HG02610 (cell line): ENCODE measurements at regions not wholly inside any gene's neighbourhood (a gene's known extent, or its start where the extent isn't known, plus 50 kb on each side); places are given as distances from the start of the nearest gene placed in this dataset.
"Not testable (repeated sequence)": the region's sequence is repeated elsewhere in the genome, so short reads cannot be mapped to it uniquely, and the experiment has no call there.

Source experiments
- ATAC-seq: cut with Tn5 transposase; IDR thresholded peaks from one replicate; pipeline ENCODE4 v1.9.1; 2021; ENCODE audit warnings: mild to moderate bottlenecking, moderate library complexity; ENCODE audit not compliant: unreplicated experiment

DNA sequence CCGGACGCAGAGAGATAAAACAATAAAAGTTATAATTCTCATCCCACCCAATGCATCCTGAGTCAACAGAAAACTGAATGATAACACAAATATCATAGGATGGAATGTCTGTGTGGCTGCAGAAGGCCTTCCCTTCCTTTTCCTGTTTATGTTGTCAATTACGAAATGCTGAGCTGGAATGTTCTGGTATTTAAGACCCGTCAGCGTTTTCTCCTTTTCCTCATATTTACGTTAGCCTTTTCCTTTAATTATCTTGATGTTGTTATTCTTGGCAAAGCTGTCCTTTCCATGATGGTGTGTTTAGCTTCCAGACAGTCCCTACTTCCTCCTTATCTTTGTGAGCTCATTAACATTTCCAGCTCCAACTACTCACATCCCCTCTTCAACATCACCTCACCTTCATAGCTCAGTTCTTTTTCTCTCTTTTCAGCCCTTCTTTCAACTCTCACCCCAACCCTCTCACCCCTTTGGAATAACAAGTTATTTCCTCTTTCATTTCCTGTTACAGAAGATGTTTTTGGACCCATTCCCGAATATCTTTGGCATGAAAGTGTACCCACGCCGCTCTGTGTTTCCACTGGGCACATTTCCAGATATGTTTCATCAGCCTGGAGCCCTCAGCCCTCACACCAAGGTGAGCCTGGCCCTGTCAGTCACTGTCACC lies 221.6 kb downstream of the NR2F1-AS1 start:
- ATAC-seq = no peak

- no peak for ATAC-seq
Measured at GRCh38 chr5:93358176-93358575, 222.8 kb downstream of the NR2F1-AS1 start.

- ATAC-seq = no peak
Measured at GRCh38 chr5:93357686-93358085, 223.3 kb downstream of the NR2F1-AS1 start.

DNA sequence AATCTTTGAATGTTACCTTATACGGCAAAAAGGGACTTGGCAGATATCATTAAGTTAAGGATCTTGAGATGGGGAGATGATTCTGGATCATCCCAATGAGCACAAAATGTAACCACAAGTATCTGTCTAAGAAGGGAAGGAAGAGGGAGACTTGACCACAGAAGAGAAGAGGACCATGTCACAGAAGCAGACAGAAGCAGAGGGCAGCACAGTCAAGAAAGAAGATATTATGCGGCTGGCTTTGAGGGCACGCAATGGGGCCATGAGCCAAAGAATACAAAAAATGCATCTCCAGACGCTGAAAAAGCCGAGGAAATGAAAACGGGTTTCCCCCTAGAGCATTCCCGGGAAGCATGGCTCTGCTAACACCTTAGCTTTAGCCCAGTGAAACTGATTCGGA lies 225.3 kb downstream of the NR2F1-AS1 start:
- no peak for ATAC-seq

DNA sequence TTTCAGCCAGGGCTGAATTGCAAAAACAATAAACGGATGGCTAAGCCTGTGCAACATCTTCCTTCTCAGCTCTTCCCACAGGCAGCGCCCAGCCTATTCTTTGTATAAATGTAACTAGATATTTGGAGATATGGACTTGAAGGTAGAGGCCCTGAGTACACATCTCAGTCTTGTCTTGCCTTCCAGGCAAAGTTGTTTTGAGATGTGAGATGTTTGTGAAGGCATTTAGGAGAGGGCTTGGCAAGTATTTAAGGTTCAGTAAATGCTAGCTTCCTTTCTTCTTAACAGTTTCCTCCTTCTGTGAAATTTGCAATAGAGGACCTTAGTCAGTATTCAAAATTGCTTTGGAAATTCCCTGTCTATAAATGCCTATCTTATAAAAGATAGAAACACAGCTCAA lies 228.8 kb downstream of the NR2F1-AS1 start:
- ATAC-seq = no peak

GRCh38 chr5:93349613-93350012 lies 231.4 kb downstream of the NR2F1-AS1 start:
- ATAC-seq = no peak

DNA sequence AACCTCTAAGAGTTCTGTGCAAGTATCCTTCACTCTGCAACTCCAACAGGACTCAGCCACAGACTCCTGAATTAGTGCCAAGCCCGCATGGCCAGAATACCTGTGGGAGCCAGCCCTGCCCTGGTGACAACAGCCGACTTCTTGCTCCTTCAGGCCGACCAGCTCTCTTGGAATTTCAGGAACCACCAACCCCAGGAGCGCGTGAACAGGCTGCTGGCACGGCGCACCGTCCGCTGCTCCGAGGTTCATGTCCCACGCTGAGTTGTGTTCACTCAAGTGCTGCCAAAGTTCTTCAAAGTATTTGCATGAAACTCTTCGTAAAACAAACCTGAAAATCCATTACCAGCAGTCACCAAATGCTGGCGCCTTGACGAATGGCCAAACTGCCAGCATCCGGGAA lies 232.8 kb downstream of the NR2F1-AS1 start:
- ATAC-seq = no peak

GRCh38 chr5:93346850-93347249 lies 234.2 kb downstream of the NR2F1-AS1 start:
- ATAC-seq = not testable (repeated sequence)

DNA sequence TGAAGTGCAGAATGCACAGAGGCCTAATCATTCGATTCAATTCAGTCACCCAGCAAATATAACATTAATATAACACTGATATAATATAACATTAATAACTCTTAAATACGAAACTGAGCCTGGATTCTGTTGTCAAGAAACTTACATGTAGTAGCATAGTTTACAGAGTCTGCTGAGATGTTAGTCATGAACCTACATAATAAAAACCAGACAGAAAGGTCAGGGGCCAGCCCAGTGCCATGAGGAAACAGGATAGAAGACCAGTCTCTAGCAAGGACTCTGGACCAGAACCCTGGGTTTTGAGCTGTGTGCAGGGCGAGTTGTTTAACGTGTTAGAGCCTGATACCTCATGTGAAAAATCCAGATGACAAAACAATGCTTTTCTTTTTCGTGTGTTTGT lies 234.7 kb downstream of the NR2F1-AS1 start:
- ATAC-seq = no peak

- ATAC-seq = peak; percentile 37
Measured at GRCh38 chr5:93343570-93343969, 237.4 kb downstream of the NR2F1-AS1 start.

- ATAC-seq = peak; percentile 72
Measured at GRCh38 chr5:93342563-93343061, 238.4 kb downstream of the NR2F1-AS1 start.

GRCh38 chr5:93340881-93341280 lies 240.1 kb downstream of the NR2F1-AS1 start:
- no peak for ATAC-seq

- ATAC-seq = no peak
Measured at GRCh38 chr5:93337138-93337537, 243.9 kb downstream of the NR2F1-AS1 start.

DNA sequence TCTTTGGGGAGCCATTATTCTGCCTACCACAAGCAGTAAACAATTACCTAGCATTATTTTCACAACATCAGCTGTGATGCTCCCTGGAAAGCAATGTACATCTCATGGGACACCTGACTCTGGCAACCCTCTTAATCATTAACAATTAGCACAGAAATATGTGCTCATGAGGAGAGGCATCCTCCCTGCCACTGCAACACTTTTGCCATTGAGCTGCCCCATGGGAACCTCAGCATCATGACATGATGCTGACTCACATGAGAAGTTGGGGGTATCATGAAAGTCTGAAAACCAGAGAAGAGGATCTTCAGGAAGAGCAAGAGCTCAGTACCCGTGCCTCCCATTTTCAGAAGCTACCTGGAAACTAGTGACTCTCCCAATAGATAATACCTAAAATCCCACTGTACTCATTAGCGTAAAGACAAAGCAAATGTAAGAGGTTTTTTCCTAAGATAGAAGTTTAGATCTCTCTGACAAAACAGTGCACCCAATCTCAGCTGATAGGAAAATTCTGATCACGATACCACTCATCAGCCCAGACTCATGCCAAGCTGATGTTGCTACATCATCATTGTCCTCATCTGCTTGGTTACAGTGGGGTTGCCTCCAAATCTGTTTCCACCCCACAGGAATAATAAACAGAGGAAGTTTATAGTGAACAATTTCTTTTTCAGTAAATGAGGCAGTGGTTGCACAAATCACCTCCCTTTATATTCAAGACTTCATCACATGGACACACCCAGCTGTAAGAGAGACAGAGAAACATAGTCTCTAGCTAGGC lies 244.5 kb downstream of the NR2F1-AS1 start:
- ATAC-seq = no peak

- ATAC-seq = no peak
Measured at GRCh38 chr5:93331863-93332262, 249.2 kb downstream of the NR2F1-AS1 start.

GRCh38 chr5:93331241-93331640 lies 249.8 kb downstream of the NR2F1-AS1 start:
- ATAC-seq = no peak

- no peak for ATAC-seq
Measured at GRCh38 chr5:93330506-93330905, 250.5 kb downstream of the NR2F1-AS1 start.

DNA sequence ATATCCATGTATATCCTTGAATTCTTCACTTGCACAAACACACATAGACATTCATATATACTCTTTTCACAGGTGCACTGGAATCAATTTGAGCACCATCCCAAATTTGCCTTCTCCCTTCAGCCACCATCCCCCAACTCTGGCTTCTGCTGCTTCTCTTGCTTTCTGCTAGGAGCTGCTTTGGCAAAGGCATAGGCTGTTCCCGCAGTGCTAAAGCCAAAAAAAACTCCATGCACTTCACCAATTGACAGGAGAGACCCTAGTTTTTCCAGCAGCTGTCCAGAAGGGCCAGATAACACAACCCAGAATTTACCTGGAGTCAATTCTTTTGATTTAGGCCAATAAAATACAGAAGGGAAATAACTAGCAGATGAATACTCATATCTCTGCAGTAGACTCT lies 251.3 kb downstream of the NR2F1-AS1 start:
- ATAC-seq = no peak

- no peak for ATAC-seq
Measured at GRCh38 chr5:93328833-93329232, 252.2 kb downstream of the NR2F1-AS1 start.

DNA sequence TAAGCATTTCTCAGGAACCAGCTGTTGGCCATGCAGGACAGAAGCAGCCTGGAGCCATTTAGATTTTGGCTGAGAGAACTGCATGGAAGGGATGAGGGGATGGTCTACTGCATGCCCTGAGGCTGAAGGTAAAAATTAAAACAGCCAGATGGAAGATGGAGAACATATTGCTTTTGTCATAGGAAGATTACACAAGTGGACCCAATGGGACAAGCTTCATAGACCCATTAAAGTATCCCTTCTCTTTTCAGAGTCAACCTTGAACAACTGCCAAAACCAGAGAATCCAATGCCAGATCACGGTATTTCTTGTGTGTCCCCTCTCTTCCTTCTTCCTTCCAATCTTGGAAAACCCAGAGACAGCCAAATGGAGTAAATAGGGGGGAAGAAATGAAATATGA lies 253.4 kb downstream of the NR2F1-AS1 start:
- no peak for ATAC-seq

GRCh38 chr5:93325946-93326345 lies 255.1 kb downstream of the NR2F1-AS1 start:
- ATAC-seq = no peak
